Right atrium auricular region (tissue), 2 donors: ENCODE measurements at regions not wholly inside any gene's neighbourhood (a gene's known extent, or its start where the extent isn't known, plus 50 kb on each side); places are given as distances from the start of the nearest gene placed in this dataset.

ENCODE experiments used
- DNase-seq: peaks from one replicate; pipeline ENCODE4 v3.0.0-alpha.2; 2019; ENCODE audit warnings: low spot score
- H3K27ac ChIP-seq, 2 donors: fragments of 200-600 bp; sonication (generic); 1 replicate in 1 of 2; 2 replicates in 1 of 2; pipeline ENCODE4 v1.5.1; 2016 to 2019
- H3K27me3 ChIP-seq, 2 donors: fragments of 200-600 bp; sonication (generic); one replicate each; pipeline versions ENCODE4 v1.5.1 to v1.6.0; 2017 to 2019
- H3K36me3 ChIP-seq: fragments of 200-600 bp; sonication (generic); one replicate; pipeline ENCODE4 v1.5.1; 2016
- H3K4me1 ChIP-seq, 2 donors: fragments of 200-600 bp; sonication (generic); one replicate each; pipeline versions ENCODE4 v1.5.1 to v1.6.0; 2017 to 2019
- H3K4me3 ChIP-seq, 2 donors: fragments of 200-600 bp; sonication (generic); 1 replicate in 1 of 2; 2 replicates in 1 of 2; pipeline ENCODE4 v1.5.1; 2017 to 2019; ENCODE audit warnings: mild to moderate bottlenecking in 1 of 2, moderate library complexity in 1 of 2
- H3K9me3 ChIP-seq, 2 donors: fragments of 200-600 bp; sonication (generic); one replicate each; pipeline ENCODE4 v1.5.1; 2019
- CTCF ChIP-seq, 2 donors: fragments of 200-600 bp; sonication (generic); IDR thresholded peaks; one replicate each; pipeline ENCODE4 v1.5.1; 2019; ENCODE audit warnings: antibody characterized with exemption in 2 of 2

- no peak for DNase-seq
- no peak overlapping the region for H3K27ac ChIP-seq
- no peaks in the 10 kb centered on the region for H3K27me3 ChIP-seq
- no peaks in the 10 kb centered on the region for H3K9me3 ChIP-seq
- H3K4me1 ChIP-seq, result no peaks in the 10 kb centered on the region
- no peaks in the 10 kb centered on the region for H3K36me3 ChIP-seq
- TF ChIP-seq CTCF (IDR thresholded peaks at IDR 0.05), result no peak
- H3K4me3 ChIP-seq, result no peak overlapping the region
Observed at GRCh38 chr4:181148470-181148869, 1094.7 kb upstream of the TENM3 start.

- Histone ChIP-seq H3K27ac (no peak overlapping the region), H3K4me3 (no peak overlapping the region), H3K27me3 (no peaks in the 10 kb centered on the region), H3K9me3 (no peaks in the 10 kb centered on the region), H3K4me1 (no peaks in the 10 kb centered on the region), H3K36me3 (no peaks in the 10 kb centered on the region)
- no peak for DNase-seq
- TF ChIP-seq CTCF (IDR thresholded peaks at IDR 0.05), result no peak
Observed at GRCh38 chr4:181150191-181150590, 1093.0 kb upstream of the TENM3 start.

GRCh38 chr4:181151856-181152255 is 1091.3 kb upstream of the TENM3 start:
- Histone ChIP-seq H3K36me3 (no peaks in the 10 kb centered on the region), H3K27me3 (no peaks in the 10 kb centered on the region), H3K4me1 (no peaks in the 10 kb centered on the region), H3K9me3 (no peaks in the 10 kb centered on the region), H3K27ac (no peak overlapping the region), H3K4me3 (no peak overlapping the region)
- no peak for TF ChIP-seq CTCF (IDR thresholded peaks at IDR 0.05)
- no peak for DNase-seq

- H3K4me1 ChIP-seq, result no peaks in the 10 kb centered on the region
Observed at GRCh38 chr4:181157647-181158046, 1085.6 kb upstream of the TENM3 start.

GRCh38 chr4:181158971-181159370 is 1084.2 kb upstream of the TENM3 start:
- Histone ChIP-seq H3K27me3 (no peaks in the 10 kb centered on the region), H3K27ac (no peak overlapping the region), H3K4me1 (no peaks in the 10 kb centered on the region), H3K36me3 (no peaks in the 10 kb centered on the region), H3K4me3 (no peak overlapping the region), H3K9me3 (no peaks in the 10 kb centered on the region)
- no peak for TF ChIP-seq CTCF (IDR thresholded peaks at IDR 0.05)
- DNase-seq, result no peak

More at GRCh38 chr4:181157647-181158046, 1085.6 kb upstream of the TENM3 start:
- no peak for TF ChIP-seq CTCF (IDR thresholded peaks at IDR 0.05)
- Histone ChIP-seq H3K36me3 (no peaks in the 10 kb centered on the region), H3K27ac (no peak overlapping the region), H3K4me3 (no peak overlapping the region), H3K9me3 (no peaks in the 10 kb centered on the region), H3K27me3 (no peaks in the 10 kb centered on the region)
- no peak for DNase-seq

- TF ChIP-seq CTCF (IDR thresholded peaks at IDR 0.05), result no peak
- H3K27me3 ChIP-seq, result no peaks in the 10 kb centered on the region
- no peak for DNase-seq
- no peaks in the 10 kb centered on the region for H3K9me3 ChIP-seq
- H3K4me1 ChIP-seq, result no peaks in the 10 kb centered on the region
- no peak overlapping the region for H3K27ac ChIP-seq
- no peaks in the 10 kb centered on the region for H3K36me3 ChIP-seq
- H3K4me3 ChIP-seq, result no peak overlapping the region
Observed at GRCh38 chr4:181161669-181162068, 1081.5 kb upstream of the TENM3 start.
